Transverse colon (tissue), 4 donors: ENCODE measurements at regions not wholly inside any gene's neighbourhood (a gene's known extent, or its start where the extent isn't known, plus 50 kb on each side); places are given as distances from the start of the nearest gene placed in this dataset.

ENCODE experiments used
- CTCF ChIP-seq, 5 experiments: fragments of 200-600 bp in 3 of 5; fragments of 450-650 bp in 2 of 5; sonication (generic) in 3 of 5; IDR thresholded peaks; 1 replicate in 2 of 5; 2 replicates in 3 of 5; pipeline ENCODE4 v1.5.1; 2016 to 2017; ENCODE audit warnings: antibody characterized with exemption in 5 of 5, inconsistent platforms in 3 of 5, mild to moderate bottlenecking in 2 of 5, moderate library complexity in 1 of 5
- POLR2A ChIP-seq: fragments of 450-650 bp; IDR thresholded peaks from one replicate; pipeline ENCODE4 v1.6.1; 2016; ENCODE audit warnings: antibody characterized with exemption, mild to moderate bottlenecking, moderate library complexity
- POLR2AphosphoS5 ChIP-seq, 3 donors: sonication (generic); formaldehyde crosslinking; IDR thresholded peaks; one replicate each; pipeline ENCODE4 v1.6.1; 2016; ENCODE audit warnings: antibody characterized with exemption in 3 of 3

- TF ChIP-seq CTCF (IDR thresholded peaks at IDR 0.05) (no peak), POLR2A (no peak), POLR2AphosphoS5 (IDR thresholded peaks at IDR 0.05) (no peak)
Measured at GRCh38 chr11:116202922-116203321, 569.9 kb downstream of the BUD13 start.
